GM12878 (cell line): ENCODE measurements at regions not wholly inside any gene's neighbourhood (a gene's known extent, or its start where the extent isn't known, plus 50 kb on each side); places are given as distances from the start of the nearest gene placed in this dataset.

Source experiments
- ATAC-seq: fragments of 200-7000 bp; cut with Tn5 transposase; 3 replicates; pipeline ENCODE4 v1.9.1; 2020; ENCODE audit warnings: mild to moderate bottlenecking, moderate library complexity
- BruUV-seq: library from RNA; stranded (reverse); fragments of 400-500 nt; replicated peaks from 2 replicates; lab custom pipeline; 2021; lab: Mats Ljungman, UMichigan
- CTCF ChIA-PET: fragments of 300-600 bp; sonication (Branson Sonifier 250); formaldehyde crosslinking; extraction: SDS; loops from one replicate; lab custom pipeline; 2021; ENCODE audit warnings: inconsistent platforms; lab: Yijun Ruan, JAX
- POLR2A ChIA-PET: fragments of 350-600 bp; formaldehyde crosslinking; extraction: SDS; loops from one replicate; lab custom pipeline; 2021; ENCODE audit warnings: inconsistent platforms; lab: Charles Lee
- RAD21 ChIA-PET: fragments of 300-600 bp; sonication (Branson Sonifier 250); formaldehyde crosslinking; loops from one replicate; lab custom pipeline; 2023; ENCODE audit warnings: antibody characterized with exemption; ENCODE audit not compliant: unreplicated experiment; lab: Charles Lee
- SMC1A ChIA-PET: fragments of 300-600 bp; sonication (Branson Sonifier 250); formaldehyde crosslinking; loops from one replicate; lab custom pipeline; 2023; ENCODE audit not compliant: unreplicated experiment, uncharacterized antibody; lab: Charles Lee
- DNase-seq: peaks from one replicate; pipeline ENCODE4 v3.0.0-alpha.2; 2011; ENCODE audit warnings: low read depth, low spot score
- FAIRE-seq: peaks from 3 replicates; lab custom pipeline; 2011; peaks lifted over from hg19 to GRCh38; lab: Jason Lieb, UNC
- H2AFZ ChIP-seq: 2 replicates; pipeline ENCODE4 v1.6.0; 2011; ENCODE audit warnings: low read depth, low read length, control low read depth; ENCODE audit not compliant: control insufficient read depth
- H3K27ac ChIP-seq: 2 replicates; pipeline ENCODE4 v1.5.1; 2011; ENCODE audit warnings: control low read depth; ENCODE audit not compliant: control insufficient read depth, insufficient read depth
- H3K27me3 ChIP-seq, 2 experiments: replicated peaks in 1 of 2; 2 replicates each; pipeline versions ENCODE4 v1.6.0 to v1.6.1; 2011; ENCODE audit warnings: low read length in 1 of 2; ENCODE audit not compliant: control insufficient read depth in 2 of 2, insufficient read depth in 2 of 2
- H3K36me3 ChIP-seq, 2 experiments: 2 replicates each; pipeline ENCODE4 v1.5.1; 2011; ENCODE audit warnings: low read length in 1 of 2; ENCODE audit not compliant: control insufficient read depth in 2 of 2, insufficient read depth in 2 of 2
- H3K4me1 ChIP-seq: 2 replicates; pipeline ENCODE4 v1.6.1; 2011; ENCODE audit warnings: mild to moderate bottlenecking, low read length, moderate library complexity, mixed read lengths; ENCODE audit not compliant: control insufficient read depth, insufficient read depth
- H3K4me2 ChIP-seq: 2 replicates; pipeline ENCODE4 v1.6.0; 2011; ENCODE audit warnings: control low read depth; ENCODE audit not compliant: control insufficient read depth, insufficient read depth
- H3K4me3 ChIP-seq: fragments of 200-600 bp; sonication (generic); 2 replicates; pipeline ENCODE4 v1.5.1; 2016
- H3K79me2 ChIP-seq: 2 replicates; pipeline ENCODE4 v1.6.0; 2011; ENCODE audit warnings: low read length; ENCODE audit not compliant: control insufficient read depth, insufficient read depth
- H3K9ac ChIP-seq: 2 replicates; pipeline ENCODE4 v1.8.0; 2011; ENCODE audit warnings: low read length, control low read depth, mixed read lengths; ENCODE audit not compliant: control insufficient read depth, insufficient read depth
- H3K9me3 ChIP-seq: replicated peaks from 3 replicates; pipeline ENCODE4 v1.5.1; 2011; ENCODE audit warnings: mild to moderate bottlenecking, low read length; ENCODE audit not compliant: control insufficient read depth, insufficient read depth
- H4K20me1 ChIP-seq: 2 replicates; pipeline ENCODE4 v1.6.0; 2011; ENCODE audit not compliant: control insufficient read depth, insufficient read depth
- ESRRA ChIP-seq: IDR thresholded peaks from 2 replicates; pipeline ENCODE4 v1.6.1; 2012; ENCODE audit warnings: mild to moderate bottlenecking, low read length, improper control_type of control experiment
- MEF2B ChIP-seq: fragments of 450-650 bp; IDR thresholded peaks from 2 replicates; pipeline ENCODE4 v1.6.1; 2018; ENCODE audit warnings: mild to moderate bottlenecking, moderate library complexity; ENCODE audit not compliant: partially characterized antibody, poor library complexity, severe bottlenecking
- MLLT1 ChIP-seq: fragments of 450-650 bp; IDR thresholded peaks from 2 replicates; pipeline ENCODE4 v1.6.1; 2016; ENCODE audit warnings: mild to moderate bottlenecking
- NFIC ChIP-seq: IDR thresholded peaks from 2 replicates; pipeline ENCODE4 v1.6.1; 2012; ENCODE audit warnings: low read depth, mild to moderate bottlenecking, inconsistent platforms, low read length, moderate library complexity
- NR2C2 ChIP-seq: IDR thresholded peaks from 2 replicates; pipeline ENCODE4 v1.6.1; 2011; ENCODE audit warnings: borderline replicate concordance, low read depth; ENCODE audit not compliant: control insufficient read depth, insufficient read length
- PAX5 ChIP-seq: IDR thresholded peaks from 2 replicates; pipeline ENCODE4 v1.6.1; 2011; ENCODE audit warnings: low read depth, low read length, borderline replicate concordance
- RAD21 ChIP-seq: IDR thresholded peaks from 2 replicates; pipeline ENCODE4 v1.6.1; 2011; ENCODE audit warnings: mild to moderate bottlenecking, low read depth, low read length, moderate library complexity; ENCODE audit not compliant: insufficient read depth
- RAD51 ChIP-seq: fragments of 450-650 bp; IDR thresholded peaks from 2 replicates; pipeline ENCODE4 v1.6.1; 2016; ENCODE audit warnings: moderate library complexity, mild to moderate bottlenecking, inconsistent platforms
- RFX5 ChIP-seq: IDR thresholded peaks from 2 replicates; pipeline ENCODE4 v1.6.1; 2011; ENCODE audit warnings: low read depth, low read length, improper control_type of control experiment
- STAT1 ChIP-seq: fragments of 450-650 bp; conservative IDR thresholded peaks from 2 replicates; pipeline ENCODE4 v1.6.1; 2014; ENCODE audit warnings: antibody characterized with exemption, mild to moderate bottlenecking
- ZBTB11 ChIP-seq: fragments of 450-650 bp; formaldehyde crosslinking; IDR thresholded peaks from 2 replicates; pipeline ENCODE4 v1.5.0; 2022; ENCODE audit warnings: mild to moderate bottlenecking, missing genetic modification characterization
- ZNF687 ChIP-seq: fragments of 450-650 bp; IDR thresholded peaks from 2 replicates; pipeline ENCODE4 v1.6.1; 2017; ENCODE audit warnings: mild to moderate bottlenecking, moderate library complexity
- WGBS: methylation state at CpG from one replicate; pipeline ENCODE4 v1.1.6; 2016; ENCODE audit warnings: low lambda C conversion rate; ENCODE audit not compliant: insufficient replicate concordance, insufficient coverage; ENCODE audit errors: missing lambda C conversion rate; 5-methylcytosine and 5-hydroxymethylcytosine counted together
- in situ Hi-C: fragments of 300-500 bp; cut with MboI; formaldehyde crosslinking; loops from 9 replicates; pipeline ENCODE4 v1.14.3; 2018; ENCODE audit warnings: mixed read lengths
- intact Hi-C: fragments of 100-400 bp; cut with micrococcal nuclease; formaldehyde crosslinking; loops from one replicate; pipeline ENCODE4 v1.14.2; 2022; ENCODE audit not compliant: unreplicated experiment
- TF ChIP-seq, protein P1 (sequence below): IDR thresholded peaks from 2 replicates; pipeline ENCODE4 v1.6.1; 2011; ENCODE audit warnings: mild to moderate bottlenecking, low read depth, low read length, moderate library complexity; ENCODE audit not compliant: insufficient replicate concordance

GRCh38 chr15:39031596-39031995, 467.0 kb upstream of the RASGRP1 start:
- RAD21 ChIA-PET, result no interaction called here
- intact Hi-C loops, result no loop called here
- Histone ChIP-seq H3K4me3 (no peak overlapping the region), H3K4me1 (no peaks in the 10 kb centered on the region), H3K36me3 (no peaks in the 10 kb centered on the region), H3K9ac (no peak overlapping the region), H3K27ac (no peak overlapping the region), H3K9me3 (no peaks in the 10 kb centered on the region), H3K79me2 (no peaks in the 10 kb centered on the region), H4K20me1 (no peaks in the 10 kb centered on the region), H3K27me3 (no peaks in the 10 kb centered on the region), H3K4me2 (no peak overlapping the region), H2AFZ (no peak overlapping the region)
- no peak for ATAC-seq
- 48% methylated on average over 4 of the region's 4 CpGs for WGBS
- no peak for TF ChIP-seq ZNF687
- no peak for TF ChIP-seq NR2C2
- no peak for TF ChIP-seq MLLT1
- no peak for TF ChIP-seq MEF2B
- no peak for TF ChIP-seq RAD21
- no peak for TF ChIP-seq PAX5
- TF ChIP-seq RFX5, result no peak
- TF ChIP-seq NFIC, result no peak
- no peak for TF ChIP-seq ESRRA
- no peak for TF ChIP-seq ZBTB11 (CRISPR knock-in tag)
- TF ChIP-seq, protein P1, sequence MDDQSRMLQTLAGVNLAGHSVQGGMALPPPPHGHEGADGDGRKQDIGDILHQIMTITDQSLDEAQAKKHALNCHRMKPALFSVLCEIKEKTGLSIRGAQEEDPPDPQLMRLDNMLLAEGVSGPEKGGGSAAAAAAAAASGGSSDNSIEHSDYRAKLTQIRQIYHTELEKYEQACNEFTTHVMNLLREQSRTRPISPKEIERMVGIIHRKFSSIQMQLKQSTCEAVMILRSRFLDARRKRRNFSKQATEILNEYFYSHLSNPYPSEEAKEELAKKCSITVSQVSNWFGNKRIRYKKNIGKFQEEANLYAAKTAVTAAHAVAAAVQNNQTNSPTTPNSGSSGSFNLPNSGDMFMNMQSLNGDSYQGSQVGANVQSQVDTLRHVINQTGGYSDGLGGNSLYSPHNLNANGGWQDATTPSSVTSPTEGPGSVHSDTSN, result no peak
- no peak for TF ChIP-seq RAD51
- TF ChIP-seq STAT1, result no peak
- POLR2A ChIA-PET, result no interaction called here
- no peak for FAIRE-seq
- SMC1A ChIA-PET, result no interaction called here
- in situ Hi-C loops, result no loop called here
- BruUV-seq, result no TSS peak
- CTCF ChIA-PET, result no interaction called here
- no peak for DNase-seq
